Urinary bladder (tissue), 3 donors: ENCODE measurements at regions not wholly inside any gene's neighbourhood (a gene's known extent, or its start where the extent isn't known, plus 50 kb on each side); places are given as distances from the start of the nearest gene placed in this dataset.

Source experiments
- DNase-seq: peaks from one replicate; pipeline ENCODE4 v3.0.0-alpha.2; 2015; ENCODE audit errors: extremely low spot score
- H3K27ac ChIP-seq: one replicate; pipeline ENCODE4 v1.5.1; 2013; ENCODE audit warnings: low read depth, mild to moderate bottlenecking, moderate library complexity
- H3K36me3 ChIP-seq: one replicate; pipeline ENCODE4 v1.6.1; 2013; ENCODE audit warnings: mild to moderate bottlenecking, moderate library complexity; ENCODE audit not compliant: insufficient read depth
- H3K4me1 ChIP-seq: one replicate; pipeline ENCODE4 v1.6.1; 2013; ENCODE audit warnings: mild to moderate bottlenecking, moderate library complexity; ENCODE audit not compliant: insufficient read depth
- H3K4me3 ChIP-seq: one replicate; pipeline ENCODE4 v1.5.1; 2013; ENCODE audit warnings: low read depth, low read length
- WGBS: extraction: QIAGEN DNeasy Blood & Tissue Kit; methylation state at CpG from one replicate; pipeline ENCODE4 v1.1.7; 2013; 5-methylcytosine and 5-hydroxymethylcytosine counted together
- donor health status: healthy with polysubstance abuse.
- donor health status: healthy.

- 85% methylated on average over 6 of the region's 6 CpGs for WGBS
- H3K4me3 ChIP-seq, result no peak overlapping the region
These were observed 1474.6 kb upstream of the TMEM132C start for GRCh38 chr12:126792411-126792810.

GRCh38 chr12:126797525-126797924 is 1469.4 kb upstream of the TMEM132C start:
- Histone ChIP-seq H3K27ac (no peak overlapping the region), H3K4me3 (no peak overlapping the region), H3K4me1 (no peaks in the 10 kb centered on the region), H3K36me3 (no peaks in the 10 kb centered on the region)
- DNase-seq, result no peak
- WGBS, result 77% methylated on average over 5 of the region's 5 CpGs

More at GRCh38 chr12:126792411-126792810, 1474.6 kb upstream of the TMEM132C start:
- DNase-seq, result no peak
- Histone ChIP-seq H3K36me3 (no peaks in the 10 kb centered on the region), H3K27ac (no peak overlapping the region), H3K4me1 (no peaks in the 10 kb centered on the region)

GRCh38 chr12:126798449-126798848 is 1468.5 kb upstream of the TMEM132C start:
- no peak for DNase-seq
- Histone ChIP-seq H3K4me3 (no peak overlapping the region), H3K27ac (no peak overlapping the region), H3K36me3 (no peaks in the 10 kb centered on the region), H3K4me1 (no peaks in the 10 kb centered on the region)
- WGBS, result 89% methylated on average over 5 of the region's 5 CpGs

GRCh38 chr12:126807312-126807865 is 1459.6 kb upstream of the TMEM132C start:
- no peak for DNase-seq
- WGBS, result 17% methylated on average over 4 of the region's 4 CpGs
- H3K27ac ChIP-seq, result no peak overlapping the region
- no peak overlapping the region for H3K4me3 ChIP-seq
- no peaks in the 10 kb centered on the region for H3K4me1 ChIP-seq
- no peaks in the 10 kb centered on the region for H3K36me3 ChIP-seq

- Histone ChIP-seq H3K36me3 (no peaks in the 10 kb centered on the region), H3K4me3 (no peak overlapping the region), H3K4me1 (no peaks in the 10 kb centered on the region), H3K27ac (no peak overlapping the region)
- 16% methylated on average over 3 of the region's 3 CpGs for whole genome bisulfite sequencing
- no peak for DNase-seq
These were observed 1455.6 kb upstream of the TMEM132C start for GRCh38 chr12:126811391-126811790.

- Histone ChIP-seq H3K27ac (no peak overlapping the region), H3K4me1 (no peaks in the 10 kb centered on the region), H3K4me3 (no peak overlapping the region), H3K36me3 (no peaks in the 10 kb centered on the region)
- DNase-seq, result no peak
- 71% methylated on average over 2 of the region's 2 CpGs for WGBS
These were observed 1447.4 kb upstream of the TMEM132C start for GRCh38 chr12:126819554-126819953.

GRCh38 chr12:126830778-126831680 is 1435.9 kb upstream of the TMEM132C start:
- Histone ChIP-seq H3K27ac (no peak overlapping the region), H3K36me3 (no peaks in the 10 kb centered on the region), H3K4me1 (no peaks in the 10 kb centered on the region), H3K4me3 (no peak overlapping the region)
- 95% methylated on average over 2 of the region's 2 CpGs for WGBS
- no peak for DNase-seq

- H3K27ac ChIP-seq, result no peak overlapping the region
- no peak for DNase-seq
- no peaks in the 10 kb centered on the region for H3K36me3 ChIP-seq
- no peaks in the 10 kb centered on the region for H3K4me1 ChIP-seq
- 65% methylated on average over 2 of the region's 2 CpGs for WGBS
- no peak overlapping the region for H3K4me3 ChIP-seq
These were observed 1429.3 kb upstream of the TMEM132C start for GRCh38 chr12:126837697-126838096.

- no peak overlapping the region for H3K27ac ChIP-seq
- no peak for DNase-seq
- no peaks in the 10 kb centered on the region for H3K36me3 ChIP-seq
- H3K4me1 ChIP-seq, result no peaks in the 10 kb centered on the region
- WGBS, result 80% methylated on average over 9 of the region's 9 CpGs
- no peak overlapping the region for H3K4me3 ChIP-seq
These were observed 1422.9 kb upstream of the TMEM132C start for GRCh38 chr12:126843915-126844669.

- no peaks in the 10 kb centered on the region for H3K4me1 ChIP-seq
- 70% methylated on average over 5 of the region's 5 CpGs for WGBS
- no peak for DNase-seq
- no peak overlapping the region for H3K27ac ChIP-seq
- no peaks in the 10 kb centered on the region for H3K36me3 ChIP-seq
- no peak overlapping the region for H3K4me3 ChIP-seq
These were observed 1419.9 kb upstream of the TMEM132C start for GRCh38 chr12:126847005-126847629.

- H3K4me3 ChIP-seq, result no peak overlapping the region
- no peak overlapping the region for H3K27ac ChIP-seq
- H3K36me3 ChIP-seq, result no peaks in the 10 kb centered on the region
- H3K4me1 ChIP-seq, result no peaks in the 10 kb centered on the region
- DNase-seq, result no peak
These were observed 1411.2 kb upstream of the TMEM132C start for GRCh38 chr12:126855768-126856167.

- WGBS, result 84% methylated on average over 2 of the region's 2 CpGs
- DNase-seq, result no peak
- Histone ChIP-seq H3K4me1 (no peaks in the 10 kb centered on the region), H3K27ac (no peak overlapping the region), H3K4me3 (no peak overlapping the region), H3K36me3 (no peaks in the 10 kb centered on the region)
These were observed 1410.0 kb upstream of the TMEM132C start for GRCh38 chr12:126856958-126857357.

GRCh38 chr12:126858560-126858959 is 1408.4 kb upstream of the TMEM132C start:
- Histone ChIP-seq H3K4me3 (no peak overlapping the region), H3K36me3 (no peaks in the 10 kb centered on the region), H3K27ac (no peak overlapping the region), H3K4me1 (no peaks in the 10 kb centered on the region)
- DNase-seq, result no peak
- WGBS, result 71% methylated on average over 3 of the region's 3 CpGs
